ENCODE measurements at regions not wholly inside any gene's neighbourhood (a gene's known extent, or its start where the extent isn't known, plus 50 kb on each side); places are given as distances from the start of the nearest gene placed in this dataset.
"Not testable (repeated sequence)": the region's sequence is repeated elsewhere in the genome, so short reads cannot be mapped to it uniquely, and the experiment has no call there.

DNA sequence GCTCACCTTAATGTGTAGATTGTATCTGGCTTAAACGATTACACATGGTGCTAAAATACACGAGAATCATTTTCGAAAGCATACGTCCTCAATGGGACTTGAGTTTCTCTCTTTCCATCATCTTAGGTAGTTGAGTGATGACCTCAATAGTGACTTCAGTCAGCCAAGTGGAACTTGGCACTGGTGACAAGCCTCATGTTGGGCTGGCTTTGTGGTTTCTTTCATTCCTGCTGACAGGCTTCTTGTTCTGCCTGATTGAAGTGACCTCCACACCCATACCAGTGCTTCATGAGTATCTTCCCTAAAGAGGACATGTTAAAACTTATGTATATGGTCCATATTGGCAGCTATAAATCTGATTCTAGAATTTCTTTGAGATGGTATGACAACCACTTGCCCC, 159.1 kb upstream of the WDR1 start:
- DNase-seq, result peak; percentile 13

DNA sequence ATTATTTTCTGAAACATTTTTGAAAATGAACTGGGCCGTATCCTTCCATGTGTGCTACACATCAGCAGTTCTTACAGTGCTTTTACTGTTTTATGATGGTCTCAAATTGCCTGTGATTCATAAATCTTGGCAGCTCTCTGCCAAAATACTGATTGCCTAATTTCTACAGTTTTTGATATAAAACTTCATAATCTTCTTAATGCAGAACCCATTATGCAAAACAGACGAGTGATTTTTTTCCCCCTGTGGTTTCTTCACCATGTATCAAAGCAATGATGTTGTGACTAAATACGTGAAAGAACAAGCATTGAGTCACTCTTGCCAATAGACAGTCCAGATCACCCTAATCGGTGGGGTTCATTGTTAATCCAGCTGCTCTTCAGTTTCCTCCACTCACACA, 156.4 kb upstream of the WDR1 start:
- DNase-seq, result no peak

GRCh38 chr4:10272511-10272910, 155.9 kb upstream of the WDR1 start:
- DNase-seq, result no peak

DNA sequence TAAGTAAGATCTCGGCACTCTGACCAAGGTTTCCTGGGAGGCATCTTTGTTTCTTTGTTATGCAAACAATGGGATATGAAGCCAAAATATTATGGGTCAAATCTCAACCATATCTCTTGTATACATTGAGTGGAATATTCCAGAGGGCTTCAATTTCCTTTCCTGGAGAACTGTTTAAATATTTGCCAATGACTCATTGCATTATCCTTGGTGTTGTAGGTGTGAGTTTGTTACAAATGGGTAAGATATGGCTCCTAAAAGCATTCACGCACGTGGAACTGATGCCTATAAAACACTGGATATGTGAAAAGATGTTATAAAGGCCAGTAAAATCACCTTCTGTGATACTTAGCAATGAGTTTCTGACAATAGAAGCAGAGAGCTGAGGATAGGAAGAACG, 150.5 kb upstream of the WDR1 start:
- no peak for DNase-seq

DNA sequence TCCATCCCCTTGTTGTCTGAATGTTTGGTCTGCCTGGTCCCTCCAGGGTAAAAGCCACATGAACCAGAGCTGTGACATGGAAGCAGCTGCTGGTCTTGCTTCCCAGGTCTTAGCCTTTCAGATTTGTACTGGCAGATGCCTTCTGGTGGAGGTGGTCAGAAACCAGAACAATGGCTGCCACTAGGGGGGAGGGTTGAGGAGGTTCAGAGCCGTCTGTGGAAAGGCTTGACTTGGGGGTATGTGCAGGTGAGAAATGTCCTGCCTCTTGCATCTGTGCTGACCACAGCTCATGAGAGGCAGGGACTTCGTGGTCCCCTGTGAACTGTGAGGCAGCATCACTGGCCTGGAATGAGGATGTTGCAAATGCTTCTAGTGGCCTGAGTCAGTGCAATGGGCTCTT, 144.2 kb upstream of the WDR1 start:
- no peak for DNase-seq

DNA sequence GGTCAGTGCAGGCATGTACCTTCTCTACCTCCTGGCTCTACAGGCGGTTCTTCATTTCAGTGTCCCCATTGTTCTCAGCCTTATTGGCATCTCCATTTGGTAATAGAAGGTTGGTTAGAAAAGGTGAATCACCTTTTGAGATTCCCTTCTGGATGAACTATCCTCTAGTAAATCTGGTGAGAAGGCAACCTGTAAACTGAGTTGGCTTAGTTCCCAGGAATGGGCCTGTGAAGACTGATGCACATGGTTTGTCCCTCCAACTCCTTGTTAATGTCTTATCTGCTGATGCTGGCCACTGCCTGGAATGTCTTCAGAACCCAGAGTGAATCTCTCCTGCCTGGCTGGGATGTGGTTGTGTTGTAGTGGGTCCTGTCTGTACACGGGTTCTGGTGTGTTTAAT, 143.4 kb upstream of the WDR1 start:
- no peak for DNase-seq

GRCh38 chr4:10256203-10256602, 139.6 kb upstream of the WDR1 start:
- DNase-seq, result no peak

DNA sequence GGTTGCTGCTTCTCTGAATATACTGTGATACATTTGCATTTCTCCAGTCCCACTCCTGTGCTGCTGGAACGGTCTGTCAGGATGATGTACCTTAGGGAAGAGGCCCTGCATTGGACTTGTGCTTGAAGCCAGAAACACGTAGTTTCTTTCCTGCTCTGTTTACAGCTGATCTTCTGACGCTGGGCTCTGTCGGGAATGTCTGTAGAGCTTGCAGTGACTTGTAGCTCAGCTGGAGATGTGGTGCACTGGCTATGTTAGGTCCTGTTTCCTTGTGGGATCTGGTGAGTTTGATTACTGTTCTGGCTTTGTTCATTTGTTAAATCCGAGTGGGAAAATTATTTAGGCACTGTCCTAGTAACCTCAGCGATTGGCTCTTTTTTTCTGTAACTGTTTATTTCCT, 137.2 kb upstream of the WDR1 start:
- DNase-seq, result no peak

GRCh38 chr4:10245751-10246150, 129.2 kb upstream of the WDR1 start:
- peak; percentile 2 for DNase-seq

DNA sequence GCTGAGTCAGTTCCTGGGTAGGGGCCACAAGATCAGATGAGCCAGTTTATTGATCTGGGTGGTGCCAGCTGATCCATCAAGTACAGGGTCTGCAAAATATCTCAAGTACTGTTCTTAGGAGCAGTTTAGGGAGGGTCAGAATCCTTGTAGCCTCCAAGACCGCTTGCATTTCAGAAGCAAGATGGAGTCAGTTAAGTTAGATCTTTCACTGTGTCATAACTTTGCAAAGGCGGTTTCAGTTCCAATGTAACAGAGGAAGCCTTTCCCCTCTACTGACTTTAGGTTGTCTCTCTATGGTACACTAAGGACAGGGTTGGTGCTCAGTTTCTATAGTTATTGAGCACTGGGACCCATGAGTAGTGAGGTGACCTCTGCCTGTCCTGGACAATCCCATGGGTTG, 127.3 kb upstream of the WDR1 start:
- DNase-seq, result peak; percentile 0

GRCh38 chr4:10240691-10241090, 124.1 kb upstream of the WDR1 start:
- peak; percentile 11 for DNase-seq

- DNase-seq, result peak; percentile 91
These were observed 123.5 kb upstream of the WDR1 start for GRCh38 chr4:10239982-10240654.

- DNase-seq, result no peak
These were observed 120.5 kb upstream of the WDR1 start for GRCh38 chr4:10237131-10237530.

DNA sequence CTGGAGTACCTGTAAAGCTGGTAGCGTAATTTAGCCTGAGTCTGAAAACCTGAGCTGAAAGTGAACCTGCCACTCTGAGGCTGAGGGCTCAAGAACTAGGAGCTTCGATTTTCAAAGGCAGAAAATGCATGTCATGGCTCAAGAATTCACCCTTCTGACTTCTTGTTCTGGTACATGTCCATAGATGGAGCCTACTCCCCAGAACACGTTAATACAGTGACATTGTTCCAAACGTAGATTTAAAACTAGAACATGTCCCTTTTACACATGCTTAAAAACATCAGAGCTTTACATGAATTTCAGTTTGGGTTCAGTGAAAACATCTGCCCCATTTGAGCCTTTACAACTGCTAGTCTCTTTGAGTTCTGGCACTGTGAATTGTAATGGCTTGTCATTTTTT, 115.5 kb upstream of the WDR1 start:
- no peak for DNase-seq

- no peak for DNase-seq
These were observed 110.2 kb upstream of the WDR1 start for GRCh38 chr4:10226756-10227155.

DNA sequence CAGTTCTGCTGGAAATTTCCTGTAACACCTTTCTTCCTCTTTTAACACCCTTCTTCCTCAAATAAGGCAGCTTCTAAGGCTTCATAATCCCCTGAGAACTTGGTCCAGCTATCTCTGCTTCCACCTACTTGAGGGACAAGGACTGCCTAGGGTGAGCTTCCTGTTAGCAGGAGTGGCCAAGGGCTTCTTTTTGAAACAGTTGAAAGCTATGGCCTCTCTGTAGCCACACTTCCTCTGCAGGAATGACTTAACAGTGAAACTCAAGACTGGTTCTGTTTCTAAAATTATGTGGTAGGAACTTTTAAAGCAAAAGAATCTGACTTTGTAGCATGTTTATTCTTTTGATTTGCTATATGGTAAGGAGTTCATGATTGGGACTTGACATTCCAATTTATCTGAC, 108.5 kb upstream of the WDR1 start:
- DNase-seq, result no peak

GRCh38 chr4:10223782-10224181, 107.2 kb upstream of the WDR1 start:
- DNase-seq, result no peak

GRCh38 chr4:10213481-10213880, 96.9 kb upstream of the WDR1 start:
- not testable (repeated sequence) for DNase-seq

GRCh38 chr4:10212901-10213300, 96.3 kb upstream of the WDR1 start:
- DNase-seq, result no peak

- no peak for DNase-seq
These were observed 95.8 kb upstream of the WDR1 start for GRCh38 chr4:10212400-10212799.

DNA sequence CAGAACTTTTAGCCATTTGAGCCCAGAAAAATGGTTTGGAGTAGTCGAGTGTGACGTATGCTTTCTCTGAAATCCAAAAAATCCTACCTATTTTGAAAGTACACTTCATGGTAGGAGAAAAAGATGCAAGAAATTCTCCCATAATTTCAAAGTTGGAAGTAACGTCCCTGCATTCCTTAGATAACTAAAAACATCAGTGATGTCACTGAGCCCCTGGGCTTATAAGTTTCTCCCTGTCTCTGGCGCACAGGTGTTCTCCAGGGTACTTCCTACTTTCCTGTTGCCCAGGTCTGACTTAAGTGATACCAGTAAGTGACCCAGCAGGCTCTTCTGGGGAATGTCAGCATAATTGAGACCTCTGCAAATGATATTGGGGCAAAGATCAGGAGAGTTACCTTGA, 90.5 kb upstream of the WDR1 start:
- no peak for DNase-seq

DNA sequence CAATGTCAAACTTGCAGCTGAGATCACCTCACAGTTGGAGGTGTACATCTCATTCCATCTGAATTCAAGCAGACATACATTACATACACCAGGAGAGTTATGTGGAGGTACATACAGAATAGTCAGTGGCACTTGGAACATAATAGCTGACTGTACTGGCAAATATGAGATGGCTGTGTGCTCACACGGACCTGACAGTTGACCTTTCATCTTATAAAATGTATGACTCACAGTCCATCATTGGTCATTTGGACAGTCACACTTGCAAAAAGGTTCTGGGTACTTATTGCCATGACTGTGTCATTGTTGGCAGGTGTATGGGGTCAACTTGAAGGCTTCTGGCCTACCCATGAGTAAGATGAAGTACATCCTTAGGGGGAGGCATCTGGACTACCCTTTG, 88.6 kb upstream of the WDR1 start:
- peak; percentile 0 for DNase-seq

GRCh38 chr4:10204401-10205058, 87.9 kb upstream of the WDR1 start:
- peak; percentile 0 for DNase-seq

GRCh38 chr4:10203851-10204250, 87.3 kb upstream of the WDR1 start:
- DNase-seq, result peak; percentile 7
